WTC11 (cell line): ENCODE measurements at regions not wholly inside any gene's neighbourhood (a gene's known extent, or its start where the extent isn't known, plus 50 kb on each side); places are given as distances from the start of the nearest gene placed in this dataset.

Experiments used
- ATAC-seq: fragments of 200-7000 bp; cut with Tn5 transposase; 2 replicates; pipeline ENCODE4 v1.10.0; 2021; ENCODE audit warnings: mild to moderate bottlenecking, moderate library complexity
- CTCF ChIA-PET: fragments of 300-600 bp; sonication (Branson Sonifier 250); formaldehyde crosslinking; loops from one replicate; lab custom pipeline; 2021; ENCODE audit warnings: antibody characterized with exemption; lab: Charles Lee
- POLR2A ChIA-PET: fragments of 350-600 bp; sonication (Branson Sonifier 250); formaldehyde crosslinking; loops from one replicate; lab custom pipeline; 2021; ENCODE audit warnings: antibody characterized with exemption; lab: Charles Lee
- DNase-seq: peaks from one replicate; pipeline ENCODE4 v3.0.0; 2021; ENCODE audit warnings: low spot score
- H3K27ac Mint-ChIP-seq: 2 replicates; pipeline ENCODE4 v1.8.0; 2021; ENCODE audit warnings: mixed read lengths
- H3K27me3 Mint-ChIP-seq: 2 replicates; pipeline ENCODE4 v1.8.0; 2021; ENCODE audit warnings: low read depth, mild to moderate bottlenecking, moderate library complexity, mixed read lengths
- H3K36me3 Mint-ChIP-seq: 2 replicates; pipeline ENCODE4 v1.8.0; 2021; ENCODE audit warnings: mixed read lengths
- H3K4me1 Mint-ChIP-seq: 2 replicates; pipeline ENCODE4 v1.8.0; 2022; ENCODE audit warnings: mixed read lengths
- H3K4me3 Mint-ChIP-seq: 2 replicates; pipeline ENCODE4 v1.8.0; 2021; ENCODE audit warnings: mild to moderate bottlenecking, moderate library complexity, mixed read lengths
- H3K9me3 Mint-ChIP-seq: 2 replicates; pipeline ENCODE4 v1.8.0; 2021; ENCODE audit warnings: mixed read lengths
- ARID4B ChIP-seq: sonication (generic); formaldehyde crosslinking; IDR thresholded peaks from 2 replicates; pipeline ENCODE4 v1.8.0; 2023; ENCODE audit warnings: missing genetic modification reagents, mild to moderate bottlenecking, borderline replicate concordance
- ATF1 ChIP-seq: sonication (generic); formaldehyde crosslinking; IDR thresholded peaks from 2 replicates; pipeline ENCODE4 v1.8.1; 2023; ENCODE audit warnings: mild to moderate bottlenecking, moderate library complexity, missing genetic modification reagents
- CBFB ChIP-seq: sonication (generic); formaldehyde crosslinking; IDR thresholded peaks from 2 replicates; pipeline ENCODE4 v1.8.1; 2022; ENCODE audit warnings: mild to moderate bottlenecking, low read depth, missing genetic modification reagents
- CTCF ChIP-seq: fragments of 200-600 bp; IDR thresholded peaks from 2 replicates; pipeline ENCODE4 v1.8.0; 2022; ENCODE audit warnings: antibody characterized with exemption
- E2F5 ChIP-seq: sonication (generic); formaldehyde crosslinking; IDR thresholded peaks from 2 replicates; pipeline ENCODE4 v1.8.1; 2022; ENCODE audit warnings: mild to moderate bottlenecking, moderate library complexity, missing genetic modification reagents
- ELF4 ChIP-seq: sonication (generic); formaldehyde crosslinking; IDR thresholded peaks from 2 replicates; pipeline ENCODE4 v1.8.1; 2022; ENCODE audit warnings: low read depth, mild to moderate bottlenecking, moderate library complexity, missing genetic modification reagents
- IRF2 ChIP-seq: sonication (generic); formaldehyde crosslinking; IDR thresholded peaks from 2 replicates; pipeline ENCODE4 v1.8.0; 2022; ENCODE audit warnings: low read depth, missing genetic modification reagents, borderline replicate concordance
- KAT7 ChIP-seq: sonication (generic); formaldehyde crosslinking; IDR thresholded peaks from 2 replicates; pipeline ENCODE4 v1.8.1; 2023; ENCODE audit warnings: missing genetic modification reagents, mild to moderate bottlenecking, borderline replicate concordance
- MLX ChIP-seq: sonication (generic); formaldehyde crosslinking; IDR thresholded peaks from 2 replicates; pipeline ENCODE4 v1.8.1; 2023; ENCODE audit warnings: mild to moderate bottlenecking, missing genetic modification reagents, moderate library complexity
- NFE2L1 ChIP-seq: sonication (generic); formaldehyde crosslinking; IDR thresholded peaks from 2 replicates; pipeline ENCODE4 v1.8.1; 2023; ENCODE audit warnings: missing genetic modification reagents
- NFYB ChIP-seq: sonication (generic); formaldehyde crosslinking; conservative IDR thresholded peaks from 2 replicates; pipeline ENCODE4 v1.8.0; 2022; ENCODE audit warnings: low read depth, missing genetic modification reagents
- NR2C2 ChIP-seq: sonication (generic); formaldehyde crosslinking; IDR thresholded peaks from 2 replicates; pipeline ENCODE4 v1.8.0; 2022; ENCODE audit warnings: mild to moderate bottlenecking, missing genetic modification reagents
- SMAD4 ChIP-seq: sonication (generic); formaldehyde crosslinking; IDR thresholded peaks from 2 replicates; pipeline ENCODE4 v1.8.0; 2022; ENCODE audit warnings: mild to moderate bottlenecking, missing genetic modification reagents
- STAT6 ChIP-seq: sonication (generic); formaldehyde crosslinking; conservative IDR thresholded peaks from 2 replicates; pipeline ENCODE4 v1.8.1; 2023; ENCODE audit warnings: mild to moderate bottlenecking, low read depth, missing genetic modification reagents, moderate library complexity
- ZMAT4 ChIP-seq: fragments of 250-450 bp; sonication (Bioruptor Pico); IDR thresholded peaks from 2 replicates; pipeline ENCODE4 v1.9.0; 2021; ENCODE audit warnings: mild to moderate bottlenecking
- ZNF423 ChIP-seq: fragments of 250-450 bp; sonication (Bioruptor Pico); IDR thresholded peaks from 2 replicates; pipeline ENCODE4 v2.1.2; 2022; ENCODE audit warnings: mild to moderate bottlenecking, moderate library complexity

GRCh38 chr1:37092937-37093336 is 58.6 kb upstream of the GRIK3 start (continued):
- TF ChIP-seq IRF2 (CRISPR knock-in tag) (no peak), ZMAT4 (CRISPR knock-in tag) (no peak)

- H3K9me3 Mint-ChIP-seq = peaks cover 3% of the 10 kb centered on the region; the same call in 1 of the 2 replicates
- H3K36me3 Mint-ChIP-seq = no peaks in the 10 kb centered on the region
- ChIA-PET CTCF (interaction anchor here (1.1 to 1.5 kb wide), 5 partner anchors 58 to 578 kb away, joined by 3 to 6 read pairs (median 4); no protein-coding TSS in a partner anchor), POLR2A (no interaction called here)
- H3K4me3 Mint-ChIP-seq = no peak overlapping the region
- H3K4me1 Mint-ChIP-seq = peaks cover 35% of the 10 kb centered on the region
- ATAC-seq (no peak), DNase-seq (no peak)
- H3K27ac Mint-ChIP-seq = no peak overlapping the region
- TF ChIP-seq NFE2L1 (CRISPR knock-in tag) = no peak
- TF ChIP-seq SMAD4 (CRISPR knock-in tag) = no peak
- no peak for TF ChIP-seq E2F5 (CRISPR knock-in tag)
- no peak for TF ChIP-seq NFYB (CRISPR knock-in tag)
- no peak for TF ChIP-seq CBFB
- H3K27me3 Mint-ChIP-seq = no peaks in the 10 kb centered on the region; the same call in 1 of the 2 replicates
These were observed 60.0 kb upstream of the GRIK3 start for GRCh38 chr1:37094302-37094701.

- ATAC-seq = peak; percentile 87
- Mint-ChIP-seq H3K27ac (no peak overlapping the region), H3K4me1 (peaks cover 35% of the 10 kb centered on the region), H3K9me3 (peaks cover 3% of the 10 kb centered on the region; the same call in 1 of the 2 replicates), H3K27me3 (peaks cover 2% of the 10 kb centered on the region; the same call in 1 of the 2 replicates), H3K36me3 (no peaks in the 10 kb centered on the region), H3K4me3 (no peak overlapping the region)
- TF ChIP-seq CTCF (peak; percentile 57; the same call in 1 of the 2 replicates), SMAD4 (CRISPR knock-in tag) (no peak)
- peak; percentile 63 for DNase-seq
- ChIA-PET CTCF (interaction anchor here (0.9 kb wide), 1 partner anchor 226 kb away, joined by 3 read pairs; no protein-coding TSS in a partner anchor), POLR2A (no interaction called here)
These were observed 62.2 kb upstream of the GRIK3 start for GRCh38 chr1:37096523-37096922.

GRCh38 chr1:37097731-37098130 is 63.4 kb upstream of the GRIK3 start:
- ChIA-PET CTCF (interaction anchor here (0.8 to 0.9 kb wide), 2 partner anchors 225 to 337 kb away, joined by 3 read pairs; no protein-coding TSS in a partner anchor), POLR2A (no interaction called here)
- Mint-ChIP-seq H3K4me3 (no peak overlapping the region), H3K4me1 (peaks cover 35% of the 10 kb centered on the region), H3K36me3 (no peaks in the 10 kb centered on the region), H3K9me3 (peaks cover 3% of the 10 kb centered on the region; the same call in 1 of the 2 replicates), H3K27ac (no peak overlapping the region), H3K27me3 (peaks cover 11% of the 10 kb centered on the region)
- ATAC-seq (no peak), DNase-seq (no peak)
- TF ChIP-seq MLX (CRISPR knock-in tag) (no peak), ARID4B (CRISPR knock-in tag) (no peak), NR2C2 (CRISPR knock-in tag) (no peak), ATF1 (CRISPR knock-in tag) (no peak), ZNF423 (CRISPR knock-in tag) (no peak), CTCF (no peak), STAT6 (CRISPR knock-in tag) (no peak), KAT7 (CRISPR knock-in tag) (no peak), ELF4 (CRISPR knock-in tag) (no peak)
